Bronchial epithelial cell (primary cell): ENCODE measurements at regions not wholly inside any gene's neighbourhood (a gene's known extent, or its start where the extent isn't known, plus 50 kb on each side); places are given as distances from the start of the nearest gene placed in this dataset.

ENCODE experiments used
- DNase-seq: peaks from one replicate; pipeline ENCODE4 v3.0.0-alpha.2; 2010; ENCODE audit warnings: low read depth
- FAIRE-seq: peaks from 2 replicates; lab custom pipeline; 2011; peaks lifted over from hg19 to GRCh38; lab: Jason Lieb, UNC
- H3K27me3 ChIP-seq: 2 replicates; pipeline ENCODE4 v1.5.1; 2011; ENCODE audit warnings: low read length; ENCODE audit not compliant: control insufficient read depth, insufficient read depth
- H3K36me3 ChIP-seq: 2 replicates; pipeline ENCODE4 v1.5.1; 2011; ENCODE audit warnings: low read length; ENCODE audit not compliant: control insufficient read depth, insufficient read depth
- H3K4me3 ChIP-seq: 2 replicates; pipeline ENCODE4 v1.5.1; 2011; ENCODE audit warnings: mild to moderate bottlenecking, low read depth, low read length, control low read depth
- CTCF ChIP-seq: IDR thresholded peaks from 2 replicates; pipeline ENCODE4 v1.5.1; 2011; ENCODE audit warnings: mild to moderate bottlenecking, moderate library complexity, low read length, control low read depth, inconsistent platforms; ENCODE audit not compliant: insufficient read depth, severe bottlenecking

- no peak overlapping the region for H3K4me3 ChIP-seq
- no peak for TF ChIP-seq CTCF
- H3K27me3 ChIP-seq: peaks cover 7% of the 10 kb centered on the region
- DNase-seq (no peak), FAIRE-seq (no peak)
- no peaks in the 10 kb centered on the region for H3K36me3 ChIP-seq
These were observed 72.6 kb downstream of the NR2F2 start for GRCh38 chr15:96403071-96403470.

- DNase-seq: no peak
- H3K36me3 ChIP-seq: no peaks in the 10 kb centered on the region
- FAIRE-seq: no peak
These were observed 73.4 kb downstream of the NR2F2 start for GRCh38 chr15:96403932-96404331.

DNA sequence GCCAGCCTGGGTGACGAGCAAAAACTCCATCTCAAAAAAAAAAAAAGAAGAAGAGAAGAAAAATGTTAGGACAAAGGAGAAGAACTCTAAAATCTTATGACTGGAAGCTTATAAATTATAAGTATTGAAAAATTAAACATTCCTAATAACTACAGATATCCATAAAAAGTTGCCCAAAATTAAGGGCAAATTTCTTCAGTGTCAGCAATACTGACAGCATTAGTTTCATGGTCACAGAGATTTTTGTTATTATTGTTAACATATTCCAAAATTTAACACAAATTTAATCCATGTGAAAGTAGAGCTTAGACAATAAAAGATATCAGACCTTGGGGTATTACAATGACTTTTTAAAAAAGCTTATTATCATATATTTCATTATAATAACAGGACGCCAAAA lies 74.1 kb downstream of the NR2F2 start:
- H3K27me3 ChIP-seq: peaks cover 17% of the 10 kb centered on the region
- no peak for TF ChIP-seq CTCF
- H3K4me3 ChIP-seq: no peak overlapping the region
- FAIRE-seq (no peak), DNase-seq (no peak)
- no peaks in the 10 kb centered on the region for H3K36me3 ChIP-seq

More at GRCh38 chr15:96403932-96404331, 73.4 kb downstream of the NR2F2 start:
- Histone ChIP-seq H3K4me3 (no peak overlapping the region), H3K27me3 (peaks cover 13% of the 10 kb centered on the region)
- TF ChIP-seq CTCF: no peak

DNA sequence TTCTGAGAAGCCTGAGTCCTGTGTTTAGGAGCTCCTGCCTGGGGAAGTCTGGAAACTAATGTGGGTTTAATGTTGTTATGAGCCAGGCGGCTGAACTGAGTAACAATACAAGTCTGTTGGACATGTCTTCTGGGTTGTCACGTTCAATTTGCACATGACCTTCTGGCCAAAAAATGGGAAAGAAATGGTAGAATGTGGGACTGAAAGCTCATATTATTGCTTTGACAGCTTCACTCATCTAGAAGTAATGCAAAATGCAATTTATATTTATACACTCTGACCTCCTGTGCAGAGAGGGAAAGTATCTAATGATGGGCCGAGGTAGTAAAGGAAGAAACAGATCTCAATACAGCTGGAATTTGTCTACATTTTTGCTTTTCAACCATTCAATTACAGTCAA lies 75.8 kb downstream of the NR2F2 start:
- DNase-seq (no peak), FAIRE-seq (no peak)
- no peak for TF ChIP-seq CTCF
- Histone ChIP-seq H3K4me3 (no peak overlapping the region), H3K36me3 (no peaks in the 10 kb centered on the region), H3K27me3 (peaks cover 31% of the 10 kb centered on the region)

GRCh38 chr15:96406701-96407100 lies 76.2 kb downstream of the NR2F2 start:
- H3K27me3 ChIP-seq: peaks cover 32% of the 10 kb centered on the region
- H3K4me3 ChIP-seq: no peak overlapping the region
- DNase-seq (no peak), FAIRE-seq (no peak)
- H3K36me3 ChIP-seq: no peaks in the 10 kb centered on the region
- TF ChIP-seq CTCF: no peak

DNA sequence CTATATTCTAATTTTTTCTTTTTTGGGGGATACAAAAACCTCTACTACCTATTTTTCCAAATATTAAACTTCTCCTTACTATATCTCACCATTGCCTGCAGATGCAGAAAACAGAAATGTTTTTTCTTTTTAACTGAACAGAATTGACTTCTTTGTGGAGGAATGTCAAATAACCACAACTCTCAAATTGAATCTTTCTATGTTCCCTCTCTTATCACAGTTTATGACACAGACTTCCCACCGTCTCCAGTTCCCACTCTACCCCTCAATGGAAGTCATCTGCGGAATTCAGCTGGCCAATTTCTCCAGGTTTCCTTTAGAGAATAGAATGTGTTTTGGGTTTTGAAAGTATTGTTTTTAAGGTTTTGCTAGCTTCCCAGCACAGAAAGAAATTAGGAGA lies 77.0 kb downstream of the NR2F2 start:
- Histone ChIP-seq H3K36me3 (no peaks in the 10 kb centered on the region), H3K27me3 (peaks cover 35% of the 10 kb centered on the region), H3K4me3 (no peak overlapping the region)
- no peak for TF ChIP-seq CTCF
- FAIRE-seq: no peak
- no peak for DNase-seq
